GM19324 (cell line): ENCODE measurements at regions not wholly inside any gene's neighbourhood (a gene's known extent, or its start where the extent isn't known, plus 50 kb on each side); places are given as distances from the start of the nearest gene placed in this dataset.
"Not testable (repeated sequence)": the region's sequence is repeated elsewhere in the genome, so short reads cannot be mapped to it uniquely, and the experiment has no call there.

Experiments
- ATAC-seq: cut with Tn5 transposase; IDR thresholded peaks from one replicate; pipeline ENCODE4 v1.9.1; 2021; ENCODE audit warnings: mild to moderate bottlenecking, moderate library complexity; ENCODE audit not compliant: unreplicated experiment, low FRiP score

- peak; percentile 80 for ATAC-seq
These were observed 62.6 kb upstream of the CDR2 start for GRCh38 chr16:22436823-22437652.

DNA sequence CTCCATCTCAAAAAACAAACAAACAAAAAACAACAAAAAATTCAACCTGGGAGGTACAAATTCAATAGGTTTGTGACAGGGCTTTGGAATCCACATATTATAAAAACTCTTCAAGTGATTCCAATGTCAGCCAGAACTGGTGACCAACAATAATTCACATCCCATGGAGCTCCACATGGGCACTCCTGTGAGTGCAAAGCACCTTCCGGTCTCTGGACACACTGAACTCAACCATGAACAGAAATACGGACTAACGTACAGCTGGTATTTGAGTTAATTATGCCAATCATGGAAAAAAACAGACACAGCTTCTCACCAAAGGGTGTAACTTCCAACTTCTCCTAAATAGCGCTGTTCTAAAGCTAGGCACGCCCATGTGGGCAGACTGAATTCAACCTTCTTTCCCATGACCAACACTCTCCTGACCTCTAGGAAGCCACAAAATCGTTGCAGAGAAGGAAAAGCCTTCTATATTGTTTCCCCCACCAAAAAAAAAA, 62.0 kb upstream of the CDR2 start:
- ATAC-seq, result peak; percentile 30

DNA sequence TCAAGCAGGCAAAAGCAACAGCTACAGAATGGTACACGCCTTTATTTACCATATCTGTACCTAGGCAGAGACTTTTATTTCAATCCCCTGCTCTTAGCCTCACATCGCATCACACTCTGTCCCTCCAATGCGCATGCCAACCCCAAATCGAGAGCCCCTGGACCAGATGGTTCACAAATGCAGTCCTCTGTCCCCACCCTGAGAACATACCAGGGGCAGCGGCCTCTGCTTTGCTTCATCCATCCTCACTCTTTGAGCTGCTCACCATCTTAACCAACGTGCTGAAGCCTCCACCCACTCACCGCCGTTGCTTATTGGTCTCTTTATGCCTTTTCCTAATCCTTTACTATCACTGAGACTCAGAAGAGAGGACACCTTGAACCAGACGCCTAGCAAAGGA, 56.9 kb upstream of the CDR2 start:
- not testable (repeated sequence) for ATAC-seq

DNA sequence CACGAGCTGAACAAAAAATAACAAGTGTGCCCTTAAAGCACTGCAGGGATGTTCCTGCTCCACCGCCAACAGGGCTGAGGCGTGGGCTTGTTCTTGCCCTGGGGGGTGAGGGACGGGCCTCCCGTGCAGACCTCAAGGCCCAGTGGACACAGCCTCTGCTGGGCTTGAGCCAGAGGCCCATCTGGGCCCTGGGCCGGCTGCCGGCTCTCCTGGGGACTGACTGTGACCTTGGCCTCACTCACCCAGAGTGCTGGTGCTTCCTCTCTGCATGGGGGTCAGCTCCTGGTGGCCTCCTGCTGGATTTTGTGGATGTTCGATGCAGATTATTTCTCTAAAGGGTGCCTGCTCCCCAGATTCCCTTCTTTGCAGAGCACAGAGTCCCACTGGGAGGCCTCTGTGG, 54.2 kb upstream of the CDR2 start:
- ATAC-seq, result no peak

- ATAC-seq, result no peak
These were observed 53.1 kb upstream of the CDR2 start for GRCh38 chr16:22427556-22427955.

DNA sequence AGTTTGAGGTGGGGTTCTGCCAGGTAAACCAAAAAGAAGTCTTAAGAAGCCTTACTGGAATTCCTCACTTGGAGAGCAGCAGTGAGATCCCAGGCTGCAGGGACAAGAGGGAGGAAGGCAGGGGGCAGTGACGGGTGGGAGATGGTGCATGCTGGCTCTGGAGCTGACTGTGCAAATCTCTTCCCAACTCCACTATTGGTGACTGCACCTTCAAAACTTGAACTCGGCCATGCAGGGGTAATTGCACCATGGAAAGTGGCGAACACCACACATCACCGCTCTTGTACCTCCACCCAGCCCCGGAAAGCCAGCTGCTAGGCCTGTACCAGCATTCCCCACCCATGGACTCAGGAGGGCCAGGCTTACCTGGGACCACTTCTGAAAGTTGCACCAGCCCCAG, 51.4 kb upstream of the CDR2 start:
- ATAC-seq, result no peak

DNA sequence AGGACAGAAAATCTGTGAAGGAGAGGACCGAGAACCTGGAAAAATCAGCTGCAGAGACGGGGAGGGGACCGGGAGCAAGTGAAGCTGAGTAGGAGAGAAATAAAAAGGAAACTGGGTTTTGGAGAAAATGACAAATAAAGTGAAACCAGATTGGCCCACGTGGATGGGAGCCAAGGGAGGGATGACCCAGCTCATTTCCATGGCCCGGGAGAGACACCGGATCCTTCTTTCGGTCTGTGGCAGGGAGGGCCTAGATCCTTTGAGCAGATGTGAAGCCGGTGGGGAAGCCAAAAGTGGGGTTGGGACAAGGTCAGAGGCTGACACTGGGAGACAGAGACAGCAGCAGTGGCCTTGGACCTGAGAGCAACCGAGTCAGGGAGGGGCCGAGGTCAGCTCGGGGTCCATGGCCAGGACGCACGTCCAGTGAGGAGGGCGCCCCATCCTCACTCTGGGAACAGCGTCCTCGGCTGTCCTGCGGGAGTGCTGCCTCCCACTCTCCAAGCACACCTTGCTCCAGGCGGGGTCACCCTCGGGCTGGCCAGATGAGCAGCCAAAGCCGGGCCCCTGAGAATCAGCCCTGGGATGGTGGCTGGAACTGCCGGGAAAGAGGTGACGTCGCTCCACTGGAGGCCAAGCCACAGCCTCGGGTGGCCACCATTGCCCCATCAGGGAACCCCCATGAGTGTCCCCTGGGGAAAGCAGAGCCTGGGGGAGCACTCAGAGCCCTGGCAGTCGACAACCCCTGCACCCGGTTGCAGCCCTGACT, 50.8 kb upstream of the CDR2 start:
- no peak for ATAC-seq

GRCh38 chr16:22424161-22424937, 49.9 kb upstream of the CDR2 start:
- ATAC-seq, result no peak
